Stomach (tissue), 8 donors: ENCODE measurements at regions not wholly inside any gene's neighbourhood (a gene's known extent, or its start where the extent isn't known, plus 50 kb on each side); places are given as distances from the start of the nearest gene placed in this dataset.
A peak's percentile ranks its signal among the peaks of the same experiment; 100 is the strongest.

Experiments
- DNase-seq, 2 donors: peaks; one replicate each; pipeline versions ENCODE4 v3.0.0 to v3.0.0-alpha.2; 2013 to 2019
- H3K27ac ChIP-seq, 5 donors: fragments of 200-600 bp in 4 of 5; sonication (generic) in 4 of 5; one replicate each; pipeline ENCODE4 v1.5.1; 2013 to 2019; ENCODE audit warnings: mild to moderate bottlenecking in 1 of 5, moderate library complexity in 1 of 5
- H3K27me3 ChIP-seq, 3 donors: fragments of 200-600 bp; sonication (generic); one replicate each; pipeline ENCODE4 v1.5.1; 2017 to 2019; ENCODE audit warnings: mixed run types in 1 of 3
- H3K36me3 ChIP-seq, 4 donors: fragments of 200-600 bp; sonication (generic); 1 replicate in 3 of 4; 2 replicates in 1 of 4; pipeline ENCODE4 v1.5.1; 2016 to 2019
- H3K4me1 ChIP-seq, 4 donors: fragments of 200-600 bp; sonication (generic); one replicate each; pipeline ENCODE4 v1.5.1; 2016 to 2019
- H3K4me3 ChIP-seq, 4 donors: fragments of 200-600 bp; sonication (generic) in 3 of 4; one replicate each; pipeline ENCODE4 v1.5.1; 2016 to 2019; ENCODE audit warnings: mild to moderate bottlenecking in 1 of 4
- H3K9me3 ChIP-seq, 4 donors: fragments of 200-600 bp; sonication (generic); one replicate each; pipeline ENCODE4 v1.5.1; 2016 to 2019
- EP300 ChIP-seq: sonication (generic); formaldehyde crosslinking; IDR thresholded peaks from one replicate; pipeline ENCODE4 v1.6.1; 2017; ENCODE audit warnings: antibody characterized with exemption
- POLR2A ChIP-seq, 4 donors: fragments of 450-650 bp; IDR thresholded peaks; one replicate each; pipeline ENCODE4 v1.6.1; 2016; ENCODE audit warnings: antibody characterized with exemption in 4 of 4, control low read depth in 2 of 4, mild to moderate bottlenecking in 1 of 4, moderate library complexity in 1 of 4
- POLR2AphosphoS5 ChIP-seq, 3 donors: sonication (generic); formaldehyde crosslinking; IDR thresholded peaks; one replicate each; pipeline ENCODE4 v1.6.1; 2016; ENCODE audit warnings: antibody characterized with exemption in 3 of 3
- WGBS, 5 donors: extraction: QIAGEN DNeasy Blood & Tissue Kit in 3 of 5; methylation state at CpG; one replicate each; pipeline versions ENCODE4 v1.1.5 to v1.1.7; 2013 to 2018; 5-methylcytosine and 5-hydroxymethylcytosine counted together
- intact Hi-C: fragments of 100-400 bp; cut with DNase I; formaldehyde crosslinking; loops from one replicate; pipeline ENCODE4 v1.15.1; 2023; ENCODE audit warnings: low total_unique reads
- TF ChIP-seq, protein P1 (sequence below), 7 experiments: fragments of 450-650 bp in 4 of 7; fragments of 200-600 bp in 3 of 7; sonication (generic) in 3 of 7; IDR thresholded peaks; one replicate each; pipeline ENCODE4 v1.5.1; 2016 to 2019; ENCODE audit warnings: antibody characterized with exemption in 7 of 7, control low read depth in 2 of 7, mild to moderate bottlenecking in 1 of 7
- donor health status: healthy with polysubstance abuse.
- donor health status: Bipolar disorder and iron deficiency.
- donor health status: healthy.

DNA sequence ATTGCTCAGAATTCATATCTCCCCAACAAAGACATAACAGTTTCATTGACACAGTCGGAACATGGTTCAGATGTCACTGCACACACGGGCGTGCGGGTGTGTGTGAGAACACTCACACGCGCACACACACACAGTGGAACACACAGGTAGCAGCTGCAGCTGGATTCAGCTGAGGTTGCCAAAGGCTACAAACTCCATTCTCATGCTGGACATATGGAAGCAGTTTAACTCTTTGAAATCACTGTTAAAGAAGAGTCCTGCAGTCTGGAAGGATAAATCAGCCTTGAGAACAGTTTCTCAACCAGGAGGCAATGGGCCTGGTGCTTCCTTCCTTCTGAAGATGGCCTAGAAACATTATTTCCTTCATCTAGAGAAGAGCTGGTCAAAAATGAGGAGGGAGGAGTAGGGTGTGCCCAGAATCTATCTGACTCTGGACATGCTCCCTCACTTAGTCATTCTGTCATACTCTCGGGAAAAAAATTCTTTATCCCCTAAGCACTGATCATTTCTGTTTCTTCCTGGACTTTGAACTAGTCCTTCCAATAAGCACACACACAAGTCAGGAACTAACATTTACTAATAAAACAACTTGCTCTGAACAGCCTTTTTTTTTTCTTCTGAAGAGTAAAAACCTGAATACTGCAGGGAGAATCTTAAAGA, 160.6 kb downstream of the ZDHHC21 start:
- Histone ChIP-seq H3K27ac (no peak overlapping the region), H3K27me3 (peaks cover 0 to 9% (median 5%) of the 10 kb centered on the region in 3 donors), H3K4me1 (no peaks in the 10 kb centered on the region), H3K36me3 (no peaks in the 10 kb centered on the region), H3K9me3 (no peaks in the 10 kb centered on the region), H3K4me3 (no peak overlapping the region)
- peak in 1 of 2 donors; percentile 13 for DNase-seq
- TF ChIP-seq EP300 = no peak
- no peak for TF ChIP-seq POLR2A (IDR thresholded peaks at IDR 0.05)
- no peak for TF ChIP-seq POLR2AphosphoS5 (IDR thresholded peaks at IDR 0.05)
- TF ChIP-seq, protein P1, sequence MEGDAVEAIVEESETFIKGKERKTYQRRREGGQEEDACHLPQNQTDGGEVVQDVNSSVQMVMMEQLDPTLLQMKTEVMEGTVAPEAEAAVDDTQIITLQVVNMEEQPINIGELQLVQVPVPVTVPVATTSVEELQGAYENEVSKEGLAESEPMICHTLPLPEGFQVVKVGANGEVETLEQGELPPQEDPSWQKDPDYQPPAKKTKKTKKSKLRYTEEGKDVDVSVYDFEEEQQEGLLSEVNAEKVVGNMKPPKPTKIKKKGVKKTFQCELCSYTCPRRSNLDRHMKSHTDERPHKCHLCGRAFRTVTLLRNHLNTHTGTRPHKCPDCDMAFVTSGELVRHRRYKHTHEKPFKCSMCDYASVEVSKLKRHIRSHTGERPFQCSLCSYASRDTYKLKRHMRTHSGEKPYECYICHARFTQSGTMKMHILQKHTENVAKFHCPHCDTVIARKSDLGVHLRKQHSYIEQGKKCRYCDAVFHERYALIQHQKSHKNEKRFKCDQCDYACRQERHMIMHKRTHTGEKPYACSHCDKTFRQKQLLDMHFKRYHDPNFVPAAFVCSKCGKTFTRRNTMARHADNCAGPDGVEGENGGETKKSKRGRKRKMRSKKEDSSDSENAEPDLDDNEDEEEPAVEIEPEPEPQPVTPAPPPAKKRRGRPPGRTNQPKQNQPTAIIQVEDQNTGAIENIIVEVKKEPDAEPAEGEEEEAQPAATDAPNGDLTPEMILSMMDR (IDR thresholded peaks at IDR 0.05) = no peak
- WGBS, 5 donors = 62 to 80% (median 67%) methylated on average over 7 of the region's 7 CpGs
- intact Hi-C loops = no loop called here

DNA sequence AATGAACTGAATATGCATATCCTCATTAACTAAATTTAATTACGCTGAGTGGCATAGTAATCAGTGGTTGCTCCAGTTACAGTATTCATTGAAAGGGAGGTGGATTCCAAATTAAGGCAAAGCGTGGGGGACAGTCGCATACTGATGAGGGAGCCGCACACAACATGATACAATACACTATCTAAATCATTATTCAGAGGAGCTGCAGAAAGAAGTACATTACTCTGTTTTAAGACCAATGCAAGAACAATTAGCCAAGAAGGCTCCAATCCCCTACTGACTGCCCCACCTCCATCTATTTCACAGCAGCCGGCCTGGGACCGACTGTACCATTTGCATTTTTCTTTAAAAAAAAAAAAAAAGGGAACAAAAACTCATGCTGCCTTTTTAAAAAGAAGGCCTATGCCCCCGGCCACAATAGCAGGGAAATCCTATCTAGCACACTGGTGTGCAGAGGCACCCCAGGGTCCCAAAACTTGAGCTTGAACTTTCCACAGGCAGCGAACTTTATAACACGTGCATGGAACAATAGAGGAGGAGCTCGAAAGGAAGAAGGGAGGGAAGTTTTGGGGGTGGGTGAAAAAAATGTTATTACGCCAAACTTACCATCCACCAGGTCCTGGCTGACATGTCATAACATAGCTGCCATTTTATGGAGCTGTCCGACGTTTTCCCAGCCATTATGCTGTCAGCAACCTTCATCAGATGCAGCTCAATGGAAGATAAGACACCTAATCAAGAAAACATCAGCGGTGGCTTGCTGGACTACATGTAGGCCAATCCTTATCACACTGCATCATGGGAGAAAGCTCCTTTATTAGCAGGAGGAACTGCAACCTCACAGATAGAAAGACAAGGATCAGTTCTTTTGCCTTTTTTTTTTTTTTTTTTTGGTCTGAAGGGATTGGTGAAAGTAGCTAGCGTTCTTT, 161.6 kb downstream of the ZDHHC21 start:
- TF ChIP-seq POLR2A (IDR thresholded peaks at IDR 0.05) = no peak
- 83 to 88% (median 87%) methylated on average over 15 of the region's 15 CpGs for WGBS, 5 donors
- Histone ChIP-seq H3K4me1 (no peaks in the 10 kb centered on the region), H3K27me3 (peaks cover 0 to 5% (median 5%) of the 10 kb centered on the region in 3 donors), H3K9me3 (no peaks in the 10 kb centered on the region), H3K4me3 (no peak overlapping the region), H3K27ac (no peak overlapping the region), H3K36me3 (no peaks in the 10 kb centered on the region)
- DNase-seq = no peak
- intact Hi-C loops = no loop called here

DNA sequence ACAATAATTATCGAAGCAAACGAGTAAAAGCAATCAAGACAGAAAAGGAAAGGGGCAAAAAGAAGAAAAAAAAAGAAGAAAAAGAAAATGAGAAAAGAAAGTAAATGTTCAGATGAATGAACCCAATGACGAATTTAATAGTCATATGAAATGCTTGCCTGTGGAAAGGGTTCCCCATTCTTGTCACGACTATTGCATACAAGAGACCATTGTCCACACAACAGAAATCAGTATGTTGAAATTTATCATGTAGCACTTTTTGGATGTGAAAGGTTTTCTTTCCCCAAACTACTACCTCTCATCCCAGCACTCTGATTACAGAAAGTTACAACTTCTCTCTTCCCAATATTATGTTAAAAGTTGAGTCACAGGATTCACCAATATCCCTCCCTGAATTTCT, 162.4 kb downstream of the ZDHHC21 start:
- no peak overlapping the region for H3K27ac ChIP-seq
- H3K36me3 ChIP-seq = no peaks in the 10 kb centered on the region
- H3K4me1 ChIP-seq = no peaks in the 10 kb centered on the region
- no peak overlapping the region for H3K4me3 ChIP-seq
- H3K27me3 ChIP-seq = peaks cover 0 to 5% (median 5%) of the 10 kb centered on the region in 3 donors
- no peak for DNase-seq
- no peaks in the 10 kb centered on the region for H3K9me3 ChIP-seq
- no peak for TF ChIP-seq POLR2AphosphoS5 (IDR thresholded peaks at IDR 0.05)
- TF ChIP-seq, protein P1 (IDR thresholded peaks at IDR 0.05) = no peak
- TF ChIP-seq EP300 = no peak
- 80 to 90% (median 86%) methylated on average over 4 of the region's 4 CpGs for WGBS, 5 donors
- intact Hi-C loops = no loop called here

DNA sequence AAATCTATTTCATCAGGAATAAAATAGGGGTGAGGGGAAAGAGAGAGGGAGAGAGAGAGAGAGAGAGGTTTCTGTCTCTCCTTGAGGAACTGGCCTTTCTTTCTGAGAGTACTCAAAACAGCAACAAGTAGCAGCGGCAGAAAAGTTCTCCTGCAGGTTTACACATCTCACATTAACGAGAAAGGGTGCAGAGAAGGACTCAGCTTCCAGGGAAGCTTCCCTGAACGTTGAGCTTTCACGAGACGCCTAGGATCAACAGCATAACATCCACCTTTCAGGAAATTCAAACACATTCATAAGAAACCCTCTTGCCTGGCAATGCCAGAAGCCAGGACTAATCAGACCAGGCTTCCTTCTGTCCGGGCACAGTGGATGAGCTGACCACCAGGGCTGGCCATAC, 162.9 kb downstream of the ZDHHC21 start:
- intact Hi-C loops = no loop called here
- Histone ChIP-seq H3K4me3 (no peak overlapping the region), H3K36me3 (no peaks in the 10 kb centered on the region), H3K27ac (no peak overlapping the region), H3K27me3 (peaks cover 0 to 5% (median 5%) of the 10 kb centered on the region in 3 donors), H3K4me1 (no peaks in the 10 kb centered on the region), H3K9me3 (no peaks in the 10 kb centered on the region)
- DNase-seq = no peak
- 55 to 75% (median 61%) methylated on average over 6 of the region's 6 CpGs for WGBS, 5 donors
- TF ChIP-seq, protein P1 (IDR thresholded peaks at IDR 0.05) = no peak
- TF ChIP-seq POLR2A (IDR thresholded peaks at IDR 0.05) (no peak), EP300 (no peak), POLR2AphosphoS5 (IDR thresholded peaks at IDR 0.05) (no peak)
